Neuron (in vitro differentiated cells): ENCODE measurements at regions not wholly inside any gene's neighbourhood (a gene's known extent, or its start where the extent isn't known, plus 50 kb on each side); places are given as distances from the start of the nearest gene placed in this dataset.

Source experiments
- H2AFZ ChIP-seq: one replicate; pipeline ENCODE4 v1.6.1; 2013; ENCODE audit warnings: low read depth, mild to moderate bottlenecking, inconsistent platforms, low read length, moderate library complexity
- H3K27me3 ChIP-seq: one replicate; pipeline ENCODE4 v1.6.1; 2013; ENCODE audit warnings: low read length; ENCODE audit not compliant: insufficient read depth
- H3K36me3 ChIP-seq: one replicate; pipeline ENCODE4 v1.6.1; 2013; ENCODE audit warnings: low read length; ENCODE audit not compliant: insufficient read depth
- H3K4me1 ChIP-seq: one replicate; pipeline ENCODE4 v1.6.1; 2013; ENCODE audit warnings: low read length; ENCODE audit not compliant: insufficient read depth
- H3K4me3 ChIP-seq: 2 replicates; pipeline ENCODE4 v1.5.1; 2013; ENCODE audit warnings: mild to moderate bottlenecking, low read length, moderate library complexity
- H3K9me3 ChIP-seq: one replicate; pipeline ENCODE4 v1.6.1; 2013; ENCODE audit warnings: low read length

DNA sequence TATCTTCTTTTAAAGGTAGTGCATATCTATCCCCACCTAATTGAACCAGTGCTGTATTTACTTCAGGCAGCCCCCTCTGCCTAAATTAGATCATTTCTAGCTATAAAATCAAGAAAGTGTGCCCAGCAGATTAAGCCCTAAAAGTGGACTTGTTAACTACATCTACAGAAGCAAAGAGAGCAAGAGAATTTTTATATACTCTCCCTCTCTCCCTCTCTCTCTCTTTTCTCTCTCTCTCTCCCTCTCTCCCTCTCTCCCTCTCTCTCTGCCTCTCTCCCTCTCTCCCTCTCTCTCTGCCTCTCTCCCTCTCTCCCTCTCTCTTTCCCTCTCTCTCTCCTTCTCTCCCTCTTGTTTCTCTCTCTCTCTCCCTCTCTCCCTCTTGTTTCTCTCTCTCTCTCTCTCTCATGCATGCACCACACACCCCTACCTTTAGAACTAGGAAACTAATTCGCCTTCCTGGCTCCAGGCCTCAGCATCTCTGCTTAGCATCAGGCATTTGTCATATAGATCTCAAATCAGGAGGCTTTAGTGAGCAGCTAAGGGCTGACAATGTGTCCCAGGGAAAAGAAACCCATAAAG is 71.4 kb downstream of the FOXA2 start:
- H3K9me3 ChIP-seq: no peaks in the 10 kb centered on the region
- H3K36me3 ChIP-seq: no peaks in the 10 kb centered on the region
- H3K4me3 ChIP-seq: no peak overlapping the region
- H3K4me1 ChIP-seq: no peaks in the 10 kb centered on the region
- H2AFZ ChIP-seq: no peak overlapping the region
- peaks cover 8% of the 10 kb centered on the region for H3K27me3 ChIP-seq

DNA sequence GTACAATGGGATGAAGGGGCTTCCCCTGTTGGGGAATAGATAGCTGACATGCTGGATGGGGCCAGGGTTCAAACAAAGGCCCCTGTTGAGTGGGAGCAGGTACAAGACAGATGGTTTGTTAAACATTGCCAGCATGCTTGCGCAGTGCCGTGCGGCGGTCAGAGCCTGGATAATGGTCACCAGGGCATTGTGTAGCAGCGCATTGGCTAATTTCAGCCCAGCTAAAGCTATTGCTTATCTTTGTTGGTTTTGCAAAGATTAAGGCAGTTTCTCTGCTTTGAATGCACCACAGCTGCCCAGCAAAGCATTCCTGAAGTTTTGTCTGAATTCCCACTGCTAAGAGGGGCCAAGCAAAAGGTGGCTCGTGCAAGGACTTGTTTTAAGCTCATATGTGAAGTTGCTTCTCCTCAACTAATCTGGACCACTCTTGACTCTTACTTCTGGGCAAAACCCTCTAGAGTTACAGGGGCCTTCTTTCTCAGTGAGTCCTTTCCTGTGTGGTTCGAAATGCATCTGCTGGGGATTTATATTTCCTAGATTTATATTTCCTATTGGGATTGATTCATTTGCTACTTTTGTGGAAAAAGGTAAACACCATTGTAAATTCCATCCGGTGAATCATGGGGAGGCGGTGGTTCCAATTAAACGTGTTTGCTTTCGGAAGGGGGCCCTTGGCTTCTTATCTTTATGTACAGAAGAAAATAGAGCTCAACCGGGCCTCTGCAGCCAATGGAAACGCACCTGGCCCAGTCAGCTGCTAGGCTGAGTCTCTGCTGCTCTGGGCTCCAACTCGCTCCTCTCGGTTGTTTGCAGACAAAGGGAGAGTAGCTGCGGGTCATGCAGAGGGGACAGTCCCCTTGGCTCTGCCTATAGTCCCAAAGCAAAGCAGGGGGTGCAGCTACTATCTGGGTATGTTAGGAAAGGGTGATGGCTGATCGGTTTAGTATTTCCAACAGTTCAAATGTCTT is 72.1 kb downstream of the FOXA2 start:
- Histone ChIP-seq H3K4me3 (no peak overlapping the region), H3K36me3 (no peaks in the 10 kb centered on the region), H2AFZ (no peak overlapping the region), H3K27me3 (peaks cover 8% of the 10 kb centered on the region), H3K4me1 (no peaks in the 10 kb centered on the region), H3K9me3 (no peaks in the 10 kb centered on the region)

DNA sequence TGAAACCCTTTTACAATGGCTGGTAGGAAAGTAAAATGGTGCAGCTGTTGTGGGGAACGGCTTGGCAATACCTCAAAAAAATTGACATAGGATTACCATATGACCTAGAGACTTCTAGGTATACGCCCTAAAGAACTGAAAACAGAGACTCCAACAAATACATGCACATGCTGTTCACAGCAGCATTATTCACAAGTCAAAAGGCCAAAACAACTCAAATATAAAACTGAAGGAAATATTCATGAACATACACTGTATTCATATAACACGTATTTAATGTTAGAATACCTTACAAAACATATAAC is 74.6 kb downstream of the FOXA2 start:
- no peak overlapping the region for H2AFZ ChIP-seq

DNA sequence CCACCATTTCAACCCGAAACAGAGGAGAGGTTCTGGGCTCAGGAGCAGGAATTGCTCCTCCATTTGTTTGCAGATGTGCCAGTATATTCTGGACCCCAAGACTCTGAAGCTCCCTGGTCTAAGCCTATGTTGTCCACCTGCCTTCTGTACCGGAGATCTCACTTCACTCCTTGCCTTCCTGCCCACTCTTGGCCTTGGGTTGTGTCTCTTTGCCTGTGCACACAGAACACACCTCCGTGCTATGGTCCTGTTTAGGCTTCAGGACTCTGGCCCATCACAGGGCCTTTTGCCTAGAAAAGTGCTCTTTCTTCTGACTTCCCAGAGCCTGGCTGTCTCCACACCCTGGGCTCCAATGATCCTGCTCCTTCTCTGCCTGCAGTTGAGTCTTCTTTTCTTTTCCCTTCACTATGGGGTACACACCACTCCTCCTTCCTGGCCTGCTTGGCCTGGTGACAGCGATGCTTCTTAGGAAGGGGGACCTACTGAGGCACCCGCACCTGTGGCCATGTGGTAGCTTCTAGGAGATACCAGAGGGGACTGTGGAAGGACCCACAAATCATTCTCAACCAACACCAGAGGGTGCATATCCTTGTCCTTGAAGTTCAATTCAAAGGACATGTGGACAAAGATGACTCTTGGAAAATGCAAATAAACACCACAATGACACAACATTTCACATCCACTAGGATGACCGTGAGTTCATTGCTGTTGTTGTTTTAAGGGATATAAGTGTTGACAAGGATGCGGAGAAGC is 75.1 kb downstream of the FOXA2 start:
- Histone ChIP-seq H3K9me3 (no peaks in the 10 kb centered on the region), H3K27me3 (peaks cover 4% of the 10 kb centered on the region), H2AFZ (no peak overlapping the region), H3K4me1 (no peaks in the 10 kb centered on the region), H3K4me3 (no peak overlapping the region), H3K36me3 (no peaks in the 10 kb centered on the region)

More for the DNA sequence above, 74.6 kb downstream of the FOXA2 start:
- peaks cover 4% of the 10 kb centered on the region for H3K27me3 ChIP-seq
- H3K9me3 ChIP-seq: no peaks in the 10 kb centered on the region
- no peaks in the 10 kb centered on the region for H3K4me1 ChIP-seq
- no peak overlapping the region for H3K4me3 ChIP-seq
- no peaks in the 10 kb centered on the region for H3K36me3 ChIP-seq

DNA sequence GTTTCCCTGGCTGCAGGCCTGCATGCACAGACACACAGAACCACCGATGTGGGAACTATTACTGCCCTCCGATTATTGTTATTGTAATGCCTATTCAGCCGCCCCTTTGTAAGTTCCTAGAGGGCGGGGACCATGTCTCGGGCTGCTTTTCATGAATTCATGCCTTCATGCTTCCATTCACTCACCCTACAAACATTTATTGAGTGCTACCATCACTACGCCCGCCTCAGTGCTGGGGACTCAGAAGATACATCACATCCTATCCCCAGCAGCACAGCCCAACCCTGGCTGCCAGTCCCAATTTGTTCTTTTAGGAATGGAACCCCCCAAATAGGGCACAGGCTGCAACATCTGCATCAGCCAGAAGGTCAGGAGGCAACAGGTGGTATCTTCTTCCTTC is 75.9 kb downstream of the FOXA2 start:
- H3K4me3 ChIP-seq: no peak overlapping the region
- H3K4me1 ChIP-seq: no peaks in the 10 kb centered on the region
- H3K36me3 ChIP-seq: no peaks in the 10 kb centered on the region
- H3K27me3 ChIP-seq: peaks cover 4% of the 10 kb centered on the region
- no peaks in the 10 kb centered on the region for H3K9me3 ChIP-seq
- H2AFZ ChIP-seq: no peak overlapping the region

DNA sequence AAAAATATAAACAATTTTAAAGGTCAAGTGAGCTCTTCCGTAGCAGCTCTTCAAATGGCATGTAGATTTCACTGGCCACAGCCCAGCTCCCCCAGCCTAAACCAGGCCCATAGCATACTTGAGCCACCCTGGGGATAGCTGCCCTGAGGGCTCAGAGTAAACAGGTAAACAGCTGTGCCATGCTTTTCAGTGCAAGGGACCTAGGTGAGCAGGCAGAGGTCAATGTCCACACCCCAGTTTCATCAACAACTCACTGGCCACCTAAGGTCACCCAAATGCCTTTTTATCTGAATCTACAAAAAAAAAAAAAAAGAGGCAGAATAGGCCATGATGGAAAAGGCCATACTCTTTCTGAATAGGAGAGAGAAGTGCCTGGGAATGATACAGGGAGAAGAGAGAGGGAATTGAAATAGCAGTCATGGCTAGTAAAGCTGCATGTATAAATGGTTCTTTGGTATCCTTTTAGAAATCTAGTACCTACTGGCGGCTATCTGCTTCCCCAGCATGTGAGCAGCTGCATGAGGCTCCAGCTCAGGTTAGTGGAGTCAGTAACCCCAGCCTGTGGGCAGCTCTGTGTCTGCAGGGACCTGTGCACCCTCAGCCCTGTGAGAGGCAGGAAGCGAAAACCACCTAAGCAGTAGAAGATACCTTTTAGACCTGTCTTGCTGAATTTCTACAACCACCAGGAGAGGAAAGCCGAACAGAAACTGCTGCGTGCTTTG is 77.0 kb downstream of the FOXA2 start:
- H3K4me3 ChIP-seq: no peak overlapping the region
- no peak overlapping the region for H2AFZ ChIP-seq
- H3K9me3 ChIP-seq: no peaks in the 10 kb centered on the region
- no peaks in the 10 kb centered on the region for H3K36me3 ChIP-seq
- no peaks in the 10 kb centered on the region for H3K4me1 ChIP-seq
- H3K27me3 ChIP-seq: peaks cover 4% of the 10 kb centered on the region

DNA sequence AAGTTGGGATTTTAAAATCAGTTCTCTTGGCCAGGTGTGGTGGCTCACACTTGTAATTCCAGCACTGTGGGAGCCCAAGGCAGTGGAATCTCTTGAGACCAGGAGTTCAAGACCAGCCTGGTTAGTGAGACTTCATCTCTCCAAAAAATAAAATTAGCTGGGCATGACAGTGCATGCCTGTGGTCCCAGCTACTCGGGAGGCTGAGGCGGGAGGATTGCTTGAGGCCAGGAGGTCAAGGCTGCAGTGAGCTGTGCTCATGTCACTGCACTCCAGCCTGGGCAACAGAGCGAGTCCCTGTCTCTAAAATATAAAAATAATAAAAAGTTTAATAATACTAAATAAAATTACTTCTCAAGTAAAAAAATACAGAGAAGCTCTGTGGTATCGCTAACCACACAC is 77.5 kb downstream of the FOXA2 start:
- no peaks in the 10 kb centered on the region for H3K36me3 ChIP-seq
- no peaks in the 10 kb centered on the region for H3K4me1 ChIP-seq
- H2AFZ ChIP-seq: no peak overlapping the region
- H3K9me3 ChIP-seq: no peaks in the 10 kb centered on the region
- peaks cover under 1% of the 10 kb centered on the region for H3K27me3 ChIP-seq
- no peak overlapping the region for H3K4me3 ChIP-seq

DNA sequence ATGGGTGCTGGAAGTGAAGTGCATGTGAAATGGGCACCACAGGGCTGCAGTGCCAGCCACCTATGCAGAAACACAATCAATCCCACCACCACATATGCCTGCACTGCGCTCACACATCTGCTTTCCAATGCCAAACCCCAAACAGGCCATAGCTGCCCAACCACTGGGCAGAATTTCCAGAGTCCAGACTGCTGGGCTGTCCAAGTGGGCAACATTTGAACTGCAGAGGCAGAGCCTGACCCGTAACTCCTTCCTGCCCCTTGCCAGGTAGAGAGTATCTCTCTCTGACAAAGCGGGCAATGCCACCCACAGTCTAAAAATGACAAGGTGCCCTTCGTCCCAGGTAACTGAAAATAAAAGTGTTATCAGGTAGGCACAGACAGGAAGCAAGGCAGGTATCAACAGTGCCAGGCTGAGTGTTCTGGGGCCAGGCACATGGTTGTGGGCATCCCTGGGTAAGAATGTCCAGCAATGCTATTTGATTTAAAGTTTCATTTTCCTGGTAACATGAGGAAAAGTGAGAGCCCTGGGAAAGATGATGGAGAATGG is 79.5 kb downstream of the FOXA2 start:
- H2AFZ ChIP-seq: no peak overlapping the region

DNA sequence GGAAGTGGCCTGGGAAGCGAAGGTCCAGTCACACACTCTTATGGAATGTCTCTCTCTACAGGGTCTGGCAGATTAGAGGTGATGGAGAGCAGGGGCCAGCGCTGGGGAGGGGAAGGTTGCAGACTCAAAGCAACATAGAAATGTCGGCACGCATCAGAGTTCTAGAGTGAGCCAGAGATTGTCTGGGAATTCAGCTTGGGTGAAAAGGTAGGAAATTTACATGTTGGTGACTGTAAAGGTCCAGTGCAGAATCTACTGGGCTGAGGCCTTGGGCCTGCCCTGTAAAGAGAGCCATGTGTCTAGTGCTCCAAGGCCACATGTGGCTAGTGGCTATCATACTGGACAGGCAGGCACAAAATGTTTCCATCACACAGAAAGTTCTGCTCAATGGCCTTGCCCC is 80.8 kb downstream of the FOXA2 start:
- Histone ChIP-seq H3K9me3 (no peaks in the 10 kb centered on the region), H3K4me3 (no peak overlapping the region), H3K4me1 (no peaks in the 10 kb centered on the region)

More for the DNA sequence above, 79.5 kb downstream of the FOXA2 start:
- Histone ChIP-seq H3K4me3 (no peak overlapping the region), H3K27me3 (no peaks in the 10 kb centered on the region), H3K4me1 (no peaks in the 10 kb centered on the region), H3K36me3 (no peaks in the 10 kb centered on the region), H3K9me3 (no peaks in the 10 kb centered on the region)

DNA sequence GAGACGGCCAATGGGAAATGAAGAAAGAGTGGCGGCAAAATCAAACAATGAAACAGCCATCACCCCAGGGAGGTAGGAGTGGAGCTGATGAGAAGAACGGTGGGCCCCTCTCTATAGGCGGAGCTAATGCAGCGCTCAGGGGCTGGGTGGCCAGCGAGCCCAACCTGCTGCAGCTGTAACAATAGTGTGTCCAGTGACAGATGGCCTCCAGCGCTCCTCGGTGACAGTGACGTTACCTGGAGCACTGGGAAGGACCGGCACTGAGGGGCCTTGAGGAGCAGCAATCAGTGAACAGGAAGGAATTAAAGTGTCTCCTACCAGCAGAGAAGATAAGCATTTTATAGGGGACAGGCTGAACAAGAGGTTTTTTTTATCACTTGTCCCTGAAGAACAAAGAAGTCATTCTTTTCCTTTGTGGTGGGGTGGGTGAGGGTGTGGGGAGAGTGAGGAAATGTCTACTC is 81.6 kb downstream of the FOXA2 start:
- H2AFZ ChIP-seq: no peak overlapping the region
- no peaks in the 10 kb centered on the region for H3K4me1 ChIP-seq
- H3K27me3 ChIP-seq: no peaks in the 10 kb centered on the region
- no peaks in the 10 kb centered on the region for H3K36me3 ChIP-seq
- no peak overlapping the region for H3K4me3 ChIP-seq
- no peaks in the 10 kb centered on the region for H3K9me3 ChIP-seq

More for the DNA sequence above, 80.8 kb downstream of the FOXA2 start:
- Histone ChIP-seq H3K27me3 (no peaks in the 10 kb centered on the region), H3K36me3 (no peaks in the 10 kb centered on the region), H2AFZ (no peak overlapping the region)

DNA sequence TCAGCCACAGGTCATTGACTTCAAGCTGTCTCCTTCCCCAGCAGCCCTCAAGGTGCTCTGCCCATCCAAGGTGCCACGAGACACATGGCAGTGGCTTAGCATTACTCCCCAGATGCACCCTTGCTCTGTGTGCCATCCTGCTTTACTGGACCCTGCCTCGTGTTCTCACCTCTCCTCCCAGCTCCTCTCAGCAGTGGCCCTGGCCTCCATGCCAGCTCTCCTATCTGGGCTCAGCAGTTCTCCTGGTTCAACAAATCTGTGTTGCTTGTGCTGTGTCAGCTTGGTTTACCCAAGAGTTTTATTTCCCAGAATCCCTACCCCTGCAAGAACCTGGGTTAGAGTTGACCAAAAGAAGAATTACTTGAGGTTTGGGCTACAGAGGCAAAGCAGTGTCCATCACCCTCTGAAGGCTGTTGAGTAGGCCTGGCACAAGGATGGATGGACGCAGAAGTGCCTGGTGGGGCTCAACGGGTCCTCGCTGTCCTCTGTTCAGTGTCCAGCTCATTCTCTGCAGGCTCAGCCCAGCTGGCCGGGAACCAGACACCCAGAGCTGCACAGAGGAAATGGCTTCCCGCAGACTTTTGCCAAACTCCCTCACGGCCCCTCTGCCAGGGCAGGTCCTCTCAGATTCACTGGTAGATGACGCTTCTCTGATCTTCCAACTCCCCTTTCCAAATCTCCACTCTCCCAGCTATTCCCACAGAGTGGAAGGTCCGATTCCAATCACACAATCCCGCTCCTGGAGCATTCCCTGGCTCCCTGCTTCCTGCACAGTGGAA is 82.6 kb downstream of the FOXA2 start:
- no peak overlapping the region for H3K4me3 ChIP-seq
- no peaks in the 10 kb centered on the region for H3K27me3 ChIP-seq
- H2AFZ ChIP-seq: no peak overlapping the region
- H3K9me3 ChIP-seq: no peaks in the 10 kb centered on the region
- no peaks in the 10 kb centered on the region for H3K36me3 ChIP-seq
- H3K4me1 ChIP-seq: no peaks in the 10 kb centered on the region

DNA sequence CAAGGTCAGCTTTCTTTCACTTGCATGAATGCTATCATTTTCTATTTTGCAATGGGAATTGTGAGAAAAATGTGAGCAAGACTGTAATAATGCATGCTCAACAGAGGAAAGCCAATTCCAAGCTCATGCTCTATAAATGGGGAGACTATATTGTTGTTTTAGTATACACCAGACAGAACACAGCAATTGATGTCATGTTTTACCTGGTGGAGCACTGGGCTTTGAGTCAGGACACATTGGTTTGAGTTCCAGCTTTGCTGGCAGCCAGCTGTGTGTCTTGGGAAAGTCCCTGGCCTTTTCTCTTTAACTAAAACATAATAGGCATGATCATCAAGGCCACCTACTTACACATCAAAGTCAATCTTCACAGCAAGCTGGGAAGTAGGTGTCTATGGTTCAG is 83.3 kb downstream of the FOXA2 start:
- no peaks in the 10 kb centered on the region for H3K36me3 ChIP-seq
- H2AFZ ChIP-seq: no peak overlapping the region
- H3K27me3 ChIP-seq: no peaks in the 10 kb centered on the region
- no peaks in the 10 kb centered on the region for H3K9me3 ChIP-seq
- H3K4me1 ChIP-seq: no peaks in the 10 kb centered on the region
- no peak overlapping the region for H3K4me3 ChIP-seq
